IMR-90 (cell line): ENCODE measurements at regions not wholly inside any gene's neighbourhood (a gene's known extent, or its start where the extent isn't known, plus 50 kb on each side); places are given as distances from the start of the nearest gene placed in this dataset.

ENCODE experiments used
- ATAC-seq: fragments of 200-7000 bp; cut with Tn5 transposase; 2 replicates; pipeline ENCODE4 v1.9.1; 2020; ENCODE audit warnings: low read depth, mild to moderate bottlenecking, moderate library complexity
- BruUV-seq: library from RNA; stranded (reverse); fragments of 400-500 nt; replicated peaks from 2 replicates; lab custom pipeline; 2021; lab: Mats Ljungman, UMichigan
- CTCF ChIA-PET: fragments of 300-600 bp; formaldehyde crosslinking; extraction: SDS; loops from one replicate; lab custom pipeline; 2021; ENCODE audit warnings: antibody characterized with exemption; lab: Yijun Ruan, JAX
- POLR2A ChIA-PET: fragments of 300-600 bp; sonication (Branson Sonifier 250); formaldehyde crosslinking; loops from one replicate; lab custom pipeline; 2022; ENCODE audit warnings: antibody characterized with exemption; ENCODE audit not compliant: unreplicated experiment; lab: Charles Lee
- DNase-seq: peaks from one replicate; pipeline ENCODE4 v3.0.0; 2013
- H2AFZ ChIP-seq: replicated peaks from 2 replicates; pipeline ENCODE3; 2013; ENCODE audit warnings: low read length, mild to moderate bottlenecking; ENCODE audit not compliant: poor library complexity
- H2AK5ac ChIP-seq: 2 replicates; pipeline ENCODE4 v1.6.1; 2013; ENCODE audit warnings: low read depth, low read length, inconsistent platforms
- H2AK9ac ChIP-seq: replicated peaks from 2 replicates; pipeline ENCODE3; 2013; ENCODE audit warnings: mild to moderate bottlenecking, low read depth, low read length, moderate library complexity; ENCODE audit not compliant: poor library complexity
- H2BK120ac ChIP-seq: 2 replicates; pipeline ENCODE4 v1.6.1; 2013; ENCODE audit warnings: low read depth, low read length, inconsistent platforms
- H2BK15ac ChIP-seq: 3 replicates; pipeline ENCODE4 v1.6.1; 2013; ENCODE audit warnings: low read depth, low read length, inconsistent platforms
- H2BK20ac ChIP-seq: 2 replicates; pipeline ENCODE4 v1.6.1; 2013; ENCODE audit warnings: low read depth, mild to moderate bottlenecking, inconsistent platforms, low read length, moderate library complexity
- H2BK5ac ChIP-seq: 2 replicates; pipeline ENCODE4 v1.6.1; 2013; ENCODE audit warnings: mild to moderate bottlenecking, low read depth, low read length, inconsistent platforms; ENCODE audit not compliant: poor library complexity, severe bottlenecking
- H3K14ac ChIP-seq: replicated peaks from 2 replicates; pipeline ENCODE4 v1.6.1; 2013; ENCODE audit warnings: low read depth, low read length, inconsistent platforms
- H3K18ac ChIP-seq: 2 replicates; pipeline ENCODE4 v1.6.1; 2013; ENCODE audit warnings: low read depth, low read length, control low read depth
- H3K23ac ChIP-seq: 2 replicates; pipeline ENCODE4 v1.6.1; 2013; ENCODE audit warnings: low read depth, low read length, inconsistent platforms
- H3K27ac ChIP-seq: 2 replicates; pipeline ENCODE4 v1.5.1; 2013; ENCODE audit warnings: mild to moderate bottlenecking, control low read depth, low read length; ENCODE audit not compliant: insufficient read depth
- H3K27me3 ChIP-seq: 2 replicates; pipeline ENCODE4 v1.6.1; 2013; ENCODE audit warnings: low read length; ENCODE audit not compliant: control insufficient read depth, insufficient read depth
- H3K36me3 ChIP-seq: 2 replicates; pipeline ENCODE4 v1.6.1; 2013; ENCODE audit warnings: low read length, mixed read lengths; ENCODE audit not compliant: control insufficient read depth, insufficient read depth
- H3K4ac ChIP-seq: 2 replicates; pipeline ENCODE4 v1.6.1; 2013; ENCODE audit warnings: low read depth, low read length, inconsistent platforms
- H3K4me1 ChIP-seq: 2 replicates; pipeline ENCODE4 v1.6.1; 2013; ENCODE audit warnings: low read length, mixed read lengths; ENCODE audit not compliant: control insufficient read depth, insufficient read depth
- H3K4me2 ChIP-seq: 2 replicates; pipeline ENCODE4 v1.6.1; 2013; ENCODE audit warnings: low read depth, mild to moderate bottlenecking, control low read depth, low read length, moderate library complexity
- H3K4me3 ChIP-seq: 2 replicates; pipeline ENCODE4 v1.5.1; 2013; ENCODE audit warnings: low read depth, mild to moderate bottlenecking, control low read depth, low read length, moderate library complexity; ENCODE audit not compliant: insufficient read depth
- H3K56ac ChIP-seq: 2 replicates; pipeline ENCODE4 v1.6.1; 2013; ENCODE audit warnings: low read length, inconsistent platforms; ENCODE audit not compliant: insufficient read depth; ENCODE audit errors: extremely low read depth
- H3K79me1 ChIP-seq, 2 experiments: 2 replicates each; pipeline ENCODE4 v1.6.1; 2013; ENCODE audit warnings: low read length in 2 of 2, inconsistent platforms in 1 of 2, low read depth in 1 of 2
- H3K9ac ChIP-seq: 2 replicates; pipeline ENCODE4 v1.6.1; 2013; ENCODE audit warnings: low read depth, low read length, control low read depth
- H3K9me1 ChIP-seq: 2 replicates; pipeline ENCODE4 v1.6.1; 2013; ENCODE audit warnings: low read length, inconsistent platforms; ENCODE audit not compliant: insufficient read depth
- H3K9me3 ChIP-seq: 2 replicates; pipeline ENCODE4 v1.6.1; 2013; ENCODE audit warnings: low read length; ENCODE audit not compliant: control insufficient read depth, insufficient read depth
- H4K20me1 ChIP-seq: 2 replicates; pipeline ENCODE4 v1.6.1; 2013; ENCODE audit warnings: low read length, inconsistent platforms; ENCODE audit not compliant: insufficient read depth
- H4K5ac ChIP-seq: 2 replicates; pipeline ENCODE4 v1.6.1; 2013; ENCODE audit warnings: mild to moderate bottlenecking, low read depth, low read length, control low read depth
- H4K8ac ChIP-seq, 2 experiments: 2 replicates each; pipeline ENCODE4 v1.6.1; 2013; ENCODE audit warnings: low read depth in 2 of 2, low read length in 2 of 2, control low read depth in 1 of 2, inconsistent platforms in 1 of 2
- H4K91ac ChIP-seq: 2 replicates; pipeline ENCODE4 v1.6.1; 2013; ENCODE audit warnings: low read depth, low read length, inconsistent platforms; ENCODE audit not compliant: insufficient read depth
- CHD1 ChIP-seq: IDR thresholded peaks from 2 replicates; pipeline ENCODE4 v1.6.1; 2012; ENCODE audit warnings: low read depth, low read length, improper control_type of control experiment
- FOS ChIP-seq: fragments of 150-350 bp; IDR thresholded peaks from 2 replicates; pipeline ENCODE4 v1.6.1; 2016; ENCODE audit warnings: low read depth, low read length
- MXI1 ChIP-seq: IDR thresholded peaks from 2 replicates; pipeline ENCODE4 v1.6.1; 2012; ENCODE audit warnings: low read depth, mild to moderate bottlenecking, low read length, moderate library complexity, borderline replicate concordance
- NFE2L2 ChIP-seq: fragments of 150-350 bp; IDR thresholded peaks from 2 replicates; pipeline ENCODE4 v1.6.1; 2016; ENCODE audit warnings: low read depth, mild to moderate bottlenecking, low read length
- RAD21 ChIP-seq: IDR thresholded peaks from 2 replicates; pipeline ENCODE4 v1.6.1; 2012; ENCODE audit warnings: low read length, improper control_type of control experiment
- RCOR1 ChIP-seq: IDR thresholded peaks from 2 replicates; pipeline ENCODE4 v1.6.1; 2012; ENCODE audit warnings: mild to moderate bottlenecking, low read length, improper control_type of control experiment; ENCODE audit not compliant: insufficient replicate concordance
- WGBS, 2 experiments: methylation state at CpG; one replicate each; pipeline versions ENCODE4 v1.1.5 to v1.1.7; 2013; ENCODE audit warnings: missing lambda C conversion rate in 2 of 2; ENCODE audit not compliant: insufficient read length in 1 of 2; ENCODE audit errors: extremely low coverage in 2 of 2; 5-methylcytosine and 5-hydroxymethylcytosine counted together
- dilution Hi-C: fragments of 300-500 bp; cut with HindIII; formaldehyde crosslinking; loops from one replicate; pipeline ENCODE4 v1.14.3; 2018; ENCODE audit warnings: low sequenced_read_pairs; ENCODE audit not compliant: unreplicated experiment
- in situ Hi-C: fragments of 300-500 bp; cut with MboI; formaldehyde crosslinking; loops from 3 replicates; pipeline ENCODE4 v1.14.3; 2019; ENCODE audit warnings: low sequenced_read_pairs, inconsistent platforms, mixed read lengths
- intact Hi-C: fragments of 100-400 bp; cut with micrococcal nuclease; formaldehyde crosslinking; loops from 2 replicates; pipeline ENCODE4 v1.10.0; 2022
- TF ChIP-seq, protein P1 (sequence below): fragments of 150-350 bp; IDR thresholded peaks from 2 replicates; pipeline ENCODE4 v1.6.1; 2016; ENCODE audit warnings: low read depth, mild to moderate bottlenecking, low read length, moderate library complexity, borderline replicate concordance
- TF ChIP-seq, protein P2 (sequence below): conservative IDR thresholded peaks from 2 replicates; pipeline ENCODE4 v1.5.1; 2012; ENCODE audit warnings: mild to moderate bottlenecking, low read depth, low read length, improper control_type of control experiment
- TF ChIP-seq, protein P3 (sequence below): fragments of 150-350 bp; IDR thresholded peaks from 2 replicates; pipeline ENCODE4 v1.6.1; 2017; ENCODE audit warnings: mild to moderate bottlenecking, antibody characterized with exemption, low read length, low read depth

DNA sequence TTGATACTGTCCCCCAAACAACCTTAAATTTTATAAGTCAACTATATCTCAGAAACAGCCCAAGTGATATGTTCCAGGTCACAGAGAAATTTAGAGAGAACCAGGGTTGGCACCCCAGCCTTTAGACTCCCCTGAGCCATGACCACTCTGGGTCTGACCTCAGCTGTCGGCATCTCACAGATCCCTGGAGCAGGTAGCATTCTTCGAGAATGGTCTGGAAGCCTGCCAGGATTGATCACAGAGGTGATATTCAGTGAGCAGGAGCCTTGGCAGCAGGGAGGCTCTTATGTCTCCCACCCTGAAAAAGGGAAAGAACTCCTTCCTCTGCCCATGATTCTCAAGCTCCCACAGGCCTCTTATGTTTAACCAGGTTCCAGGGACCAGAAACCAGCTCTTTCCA lies 58.2 kb downstream of the PLK2 start:
- H3K9me1 ChIP-seq, result no peaks in the 10 kb centered on the region
- dilution Hi-C loops, result no loop called here

More for the DNA sequence above, 58.2 kb downstream of the PLK2 start:
- H3K27me3 ChIP-seq, result no peaks in the 10 kb centered on the region
- H3K14ac ChIP-seq, result no peak overlapping the region
- no peak overlapping the region for H2AK9ac ChIP-seq
- H2AFZ ChIP-seq, result no peak overlapping the region
- no peak overlapping the region for H2BK5ac ChIP-seq
- H2AK5ac ChIP-seq, result no peak overlapping the region
- no peaks in the 10 kb centered on the region for H4K20me1 ChIP-seq
- H3K4me2 ChIP-seq, result no peak overlapping the region
- no peak overlapping the region for H2BK120ac ChIP-seq
- POLR2A ChIA-PET, result no interaction called here
- no peak overlapping the region for H3K18ac ChIP-seq
- no peak overlapping the region for H3K56ac ChIP-seq
- no peak overlapping the region for H3K4me3 ChIP-seq
- no peak overlapping the region for H3K27ac ChIP-seq
- no peaks in the 10 kb centered on the region for H3K79me1 ChIP-seq
- no peak overlapping the region for H2BK20ac ChIP-seq
- TF ChIP-seq RAD21 (no peak), MXI1 (no peak), CHD1 (no peak), FOS (no peak), NFE2L2 (no peak), RCOR1 (no peak)
- TF ChIP-seq, protein P1, sequence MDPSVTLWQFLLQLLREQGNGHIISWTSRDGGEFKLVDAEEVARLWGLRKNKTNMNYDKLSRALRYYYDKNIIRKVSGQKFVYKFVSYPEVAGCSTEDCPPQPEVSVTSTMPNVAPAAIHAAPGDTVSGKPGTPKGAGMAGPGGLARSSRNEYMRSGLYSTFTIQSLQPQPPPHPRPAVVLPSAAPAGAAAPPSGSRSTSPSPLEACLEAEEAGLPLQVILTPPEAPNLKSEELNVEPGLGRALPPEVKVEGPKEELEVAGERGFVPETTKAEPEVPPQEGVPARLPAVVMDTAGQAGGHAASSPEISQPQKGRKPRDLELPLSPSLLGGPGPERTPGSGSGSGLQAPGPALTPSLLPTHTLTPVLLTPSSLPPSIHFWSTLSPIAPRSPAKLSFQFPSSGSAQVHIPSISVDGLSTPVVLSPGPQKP, result no peak
- TF ChIP-seq, protein P2, sequence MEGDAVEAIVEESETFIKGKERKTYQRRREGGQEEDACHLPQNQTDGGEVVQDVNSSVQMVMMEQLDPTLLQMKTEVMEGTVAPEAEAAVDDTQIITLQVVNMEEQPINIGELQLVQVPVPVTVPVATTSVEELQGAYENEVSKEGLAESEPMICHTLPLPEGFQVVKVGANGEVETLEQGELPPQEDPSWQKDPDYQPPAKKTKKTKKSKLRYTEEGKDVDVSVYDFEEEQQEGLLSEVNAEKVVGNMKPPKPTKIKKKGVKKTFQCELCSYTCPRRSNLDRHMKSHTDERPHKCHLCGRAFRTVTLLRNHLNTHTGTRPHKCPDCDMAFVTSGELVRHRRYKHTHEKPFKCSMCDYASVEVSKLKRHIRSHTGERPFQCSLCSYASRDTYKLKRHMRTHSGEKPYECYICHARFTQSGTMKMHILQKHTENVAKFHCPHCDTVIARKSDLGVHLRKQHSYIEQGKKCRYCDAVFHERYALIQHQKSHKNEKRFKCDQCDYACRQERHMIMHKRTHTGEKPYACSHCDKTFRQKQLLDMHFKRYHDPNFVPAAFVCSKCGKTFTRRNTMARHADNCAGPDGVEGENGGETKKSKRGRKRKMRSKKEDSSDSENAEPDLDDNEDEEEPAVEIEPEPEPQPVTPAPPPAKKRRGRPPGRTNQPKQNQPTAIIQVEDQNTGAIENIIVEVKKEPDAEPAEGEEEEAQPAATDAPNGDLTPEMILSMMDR, result no peak
- TF ChIP-seq, protein P3, sequence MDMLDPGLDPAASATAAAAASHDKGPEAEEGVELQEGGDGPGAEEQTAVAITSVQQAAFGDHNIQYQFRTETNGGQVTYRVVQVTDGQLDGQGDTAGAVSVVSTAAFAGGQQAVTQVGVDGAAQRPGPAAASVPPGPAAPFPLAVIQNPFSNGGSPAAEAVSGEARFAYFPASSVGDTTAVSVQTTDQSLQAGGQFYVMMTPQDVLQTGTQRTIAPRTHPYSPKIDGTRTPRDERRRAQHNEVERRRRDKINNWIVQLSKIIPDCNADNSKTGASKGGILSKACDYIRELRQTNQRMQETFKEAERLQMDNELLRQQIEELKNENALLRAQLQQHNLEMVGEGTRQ, result no peak
- H3K9me3 ChIP-seq, result no peaks in the 10 kb centered on the region
- no peak overlapping the region for H2BK15ac ChIP-seq
- no peaks in the 10 kb centered on the region for H3K4me1 ChIP-seq
- in situ Hi-C loops, result no loop called here
- no peak overlapping the region for H4K5ac ChIP-seq
- no TSS peak for BruUV-seq
- no peak overlapping the region for H3K23ac ChIP-seq
- CTCF ChIA-PET, result no interaction called here
- no peaks in the 10 kb centered on the region for H3K36me3 ChIP-seq
- no peak for DNase-seq
- H4K8ac ChIP-seq, result no peak overlapping the region
- no peak overlapping the region for H3K9ac ChIP-seq
- no peak overlapping the region for H4K91ac ChIP-seq
- intact Hi-C loops, result no loop called here
- no peak for ATAC-seq
- no peak overlapping the region for H3K4ac ChIP-seq
- 86% methylated on average over 1 of the region's 2 CpGs; no CpG with 5 or more reads in 1 of the 2 experiments for WGBS, 2 experiments
